GM12875 (cell line): ENCODE measurements at regions not wholly inside any gene's neighbourhood (a gene's known extent, or its start where the extent isn't known, plus 50 kb on each side); places are given as distances from the start of the nearest gene placed in this dataset.

Source experiments
- H3K4me3 ChIP-seq: one replicate; pipeline ENCODE4 v1.5.1; 2011; ENCODE audit warnings: low read depth, low read length, control low read depth
- CTCF ChIP-seq: IDR thresholded peaks from 2 replicates; pipeline ENCODE4 v1.5.1; 2011; ENCODE audit warnings: low read depth, mild to moderate bottlenecking, control low read depth, inconsistent platforms, low read length, moderate library complexity, borderline replicate concordance; ENCODE audit not compliant: insufficient read depth

GRCh38 chr5:42268630-42269029, 154.6 kb upstream of the GHR start:
- H3K4me3 ChIP-seq = no peak overlapping the region
- no peak for TF ChIP-seq CTCF

GRCh38 chr5:42270771-42271170, 152.5 kb upstream of the GHR start:
- TF ChIP-seq CTCF = no peak
- H3K4me3 ChIP-seq = no peak overlapping the region

- TF ChIP-seq CTCF = no peak
- no peak overlapping the region for H3K4me3 ChIP-seq
Observed at GRCh38 chr5:42274913-42275312, 148.3 kb upstream of the GHR start.

- no peak for TF ChIP-seq CTCF
Observed at GRCh38 chr5:42277293-42277692, 145.9 kb upstream of the GHR start.

GRCh38 chr5:42284584-42284983, 138.7 kb upstream of the GHR start:
- no peak for TF ChIP-seq CTCF

More at GRCh38 chr5:42277293-42277692, 145.9 kb upstream of the GHR start:
- no peak overlapping the region for H3K4me3 ChIP-seq

GRCh38 chr5:42285230-42285629, 138.0 kb upstream of the GHR start:
- no peak for TF ChIP-seq CTCF
- H3K4me3 ChIP-seq = no peak overlapping the region

More at GRCh38 chr5:42284584-42284983, 138.7 kb upstream of the GHR start:
- H3K4me3 ChIP-seq = no peak overlapping the region

GRCh38 chr5:42300496-42300895, 122.7 kb upstream of the GHR start:
- no peak for TF ChIP-seq CTCF
- H3K4me3 ChIP-seq = no peak overlapping the region
